GM21390 (cell line): ENCODE measurements at regions not wholly inside any gene's neighbourhood (a gene's known extent, or its start where the extent isn't known, plus 50 kb on each side); places are given as distances from the start of the nearest gene placed in this dataset.
"Not testable (repeated sequence)": the region's sequence is repeated elsewhere in the genome, so short reads cannot be mapped to it uniquely, and the experiment has no call there.

ENCODE experiments used
- ATAC-seq: cut with Tn5 transposase; IDR thresholded peaks from one replicate; pipeline ENCODE4 v1.9.1; 2021; ENCODE audit not compliant: unreplicated experiment

- no peak for ATAC-seq
Measured at GRCh38 chr2:192854031-192854430, 659.3 kb upstream of the TMEFF2 start.

- ATAC-seq: no peak
Measured at GRCh38 chr2:192828947-192829346, 634.2 kb upstream of the TMEFF2 start.

GRCh38 chr2:192828175-192828574, 633.4 kb upstream of the TMEFF2 start:
- ATAC-seq: no peak

GRCh38 chr2:192827735-192828134, 633.0 kb upstream of the TMEFF2 start:
- ATAC-seq: no peak

GRCh38 chr2:192814376-192814775, 619.6 kb upstream of the TMEFF2 start:
- no peak for ATAC-seq

GRCh38 chr2:192813341-192813740, 618.6 kb upstream of the TMEFF2 start:
- ATAC-seq: no peak

- no peak for ATAC-seq
Measured at GRCh38 chr2:192809173-192809572, 614.4 kb upstream of the TMEFF2 start.

GRCh38 chr2:192783643-192784042, 588.9 kb upstream of the TMEFF2 start:
- no peak for ATAC-seq

GRCh38 chr2:192775459-192776262, 580.9 kb upstream of the TMEFF2 start:
- no peak for ATAC-seq

GRCh38 chr2:192775011-192775410, 580.3 kb upstream of the TMEFF2 start:
- no peak for ATAC-seq

- no peak for ATAC-seq
Measured at GRCh38 chr2:192773044-192773443, 578.3 kb upstream of the TMEFF2 start.

GRCh38 chr2:192749611-192750200, 555.0 kb upstream of the TMEFF2 start:
- ATAC-seq: no peak

- no peak for ATAC-seq
Measured at GRCh38 chr2:192741889-192742288, 547.2 kb upstream of the TMEFF2 start.

- ATAC-seq: no peak
Measured at GRCh38 chr2:192735447-192735846, 540.7 kb upstream of the TMEFF2 start.

GRCh38 chr2:192729369-192729768, 534.6 kb upstream of the TMEFF2 start:
- no peak for ATAC-seq

- no peak for ATAC-seq
Measured at GRCh38 chr2:192725991-192726390, 531.3 kb upstream of the TMEFF2 start.

GRCh38 chr2:192719629-192720028, 524.9 kb upstream of the TMEFF2 start:
- no peak for ATAC-seq

GRCh38 chr2:192718340-192718739, 523.6 kb upstream of the TMEFF2 start:
- no peak for ATAC-seq

GRCh38 chr2:192700934-192701333, 506.2 kb upstream of the TMEFF2 start:
- ATAC-seq: no peak

GRCh38 chr2:192697880-192698279, 503.1 kb upstream of the TMEFF2 start:
- ATAC-seq: no peak

- no peak for ATAC-seq
Measured at GRCh38 chr2:192696857-192697256, 502.1 kb upstream of the TMEFF2 start.

- ATAC-seq: no peak
Measured at GRCh38 chr2:192687015-192687414, 492.3 kb upstream of the TMEFF2 start.

GRCh38 chr2:192682511-192682910, 487.8 kb upstream of the TMEFF2 start:
- not testable (repeated sequence) for ATAC-seq
